ENCODE measurements at regions not wholly inside any gene's neighbourhood (a gene's known extent, or its start where the extent isn't known, plus 50 kb on each side); places are given as distances from the start of the nearest gene placed in this dataset.

DNA sequence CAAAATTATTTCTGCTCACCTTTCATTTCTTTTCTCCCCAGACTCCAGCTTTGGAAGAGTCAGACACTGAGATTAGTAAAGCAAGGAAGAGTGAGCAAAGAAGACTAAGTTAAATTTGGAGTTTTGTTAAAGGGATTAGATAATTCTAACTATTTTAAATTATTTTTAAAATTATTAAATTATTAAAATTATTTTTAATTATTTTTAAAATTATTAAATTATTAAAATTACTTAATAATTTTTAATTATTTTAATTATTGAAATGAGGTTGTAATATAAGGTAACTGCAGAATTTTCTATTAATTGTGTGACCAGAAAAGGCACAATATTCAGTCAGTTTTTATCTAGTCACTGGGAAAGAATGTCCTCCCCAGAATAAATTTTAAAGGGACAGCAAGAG is 185.0 kb upstream of the EOMES start:
- Histone ChIP-seq H3K36me3 (ENCODE audit: insufficient read depth, insufficient read length, low read length) (no peaks in the 10 kb centered on the region), H3K4me3 (ENCODE audit: insufficient read length, low read depth) (no peak overlapping the region), H3K4me1 (ENCODE audit: insufficient read depth, insufficient read length) (no peaks in the 10 kb centered on the region), H3K27me3 (ENCODE audit: insufficient read depth, insufficient read length) (no peaks in the 10 kb centered on the region), H3K9me3 (ENCODE audit: insufficient read depth, low read length) (no peaks in the 10 kb centered on the region), H3K9ac (ENCODE audit: insufficient read length, low read depth) (no peak overlapping the region)
- TF ChIP-seq ZNF274 (IDR thresholded peaks at IDR 0.05; ENCODE audit: low read depth, low read length) (no peak), YY1 (IDR thresholded peaks at IDR 0.05; ENCODE audit: insufficient read depth, insufficient read length) (no peak), SUZ12 (IDR thresholded peaks at IDR 0.05; ENCODE audit: extremely low read depth, insufficient read depth, insufficient read length) (no peak)
- DNase-seq (ENCODE audit: low read depth, low spot score): no peak

DNA sequence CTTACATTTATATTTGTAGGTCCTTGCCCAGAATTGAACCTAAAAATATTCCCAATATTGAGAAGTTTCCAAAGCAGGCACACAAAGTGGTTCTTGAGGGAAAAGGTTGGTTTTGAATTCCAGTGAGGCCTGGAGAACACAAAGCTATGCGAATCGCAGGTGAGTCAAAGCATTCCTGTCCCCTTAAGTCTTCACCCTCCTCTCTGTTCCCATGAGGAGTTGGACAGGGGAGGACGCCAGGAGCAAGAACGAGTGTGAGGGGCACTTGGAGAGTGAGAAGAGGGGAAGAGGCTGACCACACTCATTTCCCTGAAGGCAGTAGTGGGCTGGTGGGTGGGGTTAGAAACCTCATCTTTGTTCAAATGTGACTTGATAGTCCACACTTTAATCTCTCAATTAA is 185.8 kb upstream of the EOMES start:
- Histone ChIP-seq H3K9ac (ENCODE audit: insufficient read length, low read depth) (no peak overlapping the region), H3K9me3 (ENCODE audit: insufficient read depth, low read length) (no peaks in the 10 kb centered on the region), H3K4me3 (ENCODE audit: insufficient read length, low read depth) (no peak overlapping the region), H3K4me1 (ENCODE audit: insufficient read depth, insufficient read length) (no peaks in the 10 kb centered on the region), H3K27me3 (ENCODE audit: insufficient read depth, insufficient read length) (no peaks in the 10 kb centered on the region), H3K36me3 (ENCODE audit: insufficient read depth, insufficient read length, low read length) (no peaks in the 10 kb centered on the region)
- DNase-seq (ENCODE audit: low read depth, low spot score): no peak
- no peak for TF ChIP-seq SUZ12 (IDR thresholded peaks at IDR 0.05; ENCODE audit: extremely low read depth, insufficient read depth, insufficient read length)
- no peak for TF ChIP-seq ZNF274 (IDR thresholded peaks at IDR 0.05; ENCODE audit: low read depth, low read length)
- TF ChIP-seq YY1 (IDR thresholded peaks at IDR 0.05; ENCODE audit: insufficient read depth, insufficient read length): no peak

DNA sequence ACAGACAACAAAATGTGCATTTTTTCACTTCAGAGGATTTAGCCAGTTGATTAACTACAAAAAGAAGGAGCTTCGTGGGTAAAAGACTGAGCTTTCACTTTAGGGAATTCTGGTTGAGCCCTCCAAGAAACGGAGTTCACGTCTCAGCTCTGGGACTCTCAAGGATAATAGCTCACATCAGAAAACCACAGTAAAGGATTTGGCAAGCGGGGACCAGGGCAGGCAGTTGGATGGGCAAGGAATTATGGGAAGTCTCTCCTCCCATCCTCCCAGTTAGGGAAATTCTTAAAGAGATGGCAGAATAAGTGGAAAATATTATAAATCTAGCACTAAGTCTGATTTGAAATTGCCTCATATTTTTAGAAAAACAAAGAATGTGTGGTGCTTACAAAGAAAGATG is 188.3 kb upstream of the EOMES start:
- Histone ChIP-seq H3K36me3 (ENCODE audit: insufficient read depth, insufficient read length, low read length) (no peaks in the 10 kb centered on the region), H3K9me3 (ENCODE audit: insufficient read depth, low read length) (no peaks in the 10 kb centered on the region), H3K27me3 (ENCODE audit: insufficient read depth, insufficient read length) (no peaks in the 10 kb centered on the region), H3K4me1 (ENCODE audit: insufficient read depth, insufficient read length) (no peaks in the 10 kb centered on the region), H3K9ac (ENCODE audit: insufficient read length, low read depth) (no peak overlapping the region), H3K4me3 (ENCODE audit: insufficient read length, low read depth) (no peak overlapping the region)
- no peak for DNase-seq (ENCODE audit: low read depth, low spot score)
- no peak for TF ChIP-seq YY1 (IDR thresholded peaks at IDR 0.05; ENCODE audit: insufficient read depth, insufficient read length)
- no peak for TF ChIP-seq SUZ12 (IDR thresholded peaks at IDR 0.05; ENCODE audit: extremely low read depth, insufficient read depth, insufficient read length)

DNA sequence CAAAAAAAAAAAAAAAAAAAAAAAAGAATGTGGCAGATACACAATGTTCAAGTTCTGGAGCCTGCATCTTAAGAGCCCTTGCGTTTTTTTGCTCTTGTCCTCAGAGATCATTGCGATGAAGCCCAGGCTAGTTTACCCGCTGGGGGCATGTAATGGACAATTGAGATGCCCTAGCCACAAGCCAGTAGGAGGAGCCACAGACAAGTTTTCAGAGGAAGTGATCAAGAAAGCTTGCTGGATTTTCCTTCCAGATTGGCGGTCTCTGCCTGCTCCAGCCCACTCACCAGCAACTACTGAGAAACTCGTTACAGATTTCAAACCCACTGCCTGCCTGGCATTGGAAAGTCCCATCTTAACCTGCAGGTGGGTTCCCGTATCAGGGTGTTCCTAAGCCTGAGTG is 192.1 kb upstream of the EOMES start:
- H3K27me3 ChIP-seq (ENCODE audit: insufficient read depth, insufficient read length): no peaks in the 10 kb centered on the region
- H3K4me3 ChIP-seq (ENCODE audit: insufficient read length, low read depth): no peak overlapping the region
- H3K36me3 ChIP-seq (ENCODE audit: insufficient read depth, insufficient read length, low read length): no peaks in the 10 kb centered on the region
- no peaks in the 10 kb centered on the region for H3K9me3 ChIP-seq (ENCODE audit: insufficient read depth, low read length)
- TF ChIP-seq ZNF274 (IDR thresholded peaks at IDR 0.05; ENCODE audit: low read depth, low read length) (no peak), YY1 (IDR thresholded peaks at IDR 0.05; ENCODE audit: insufficient read depth, insufficient read length) (no peak), SUZ12 (IDR thresholded peaks at IDR 0.05; ENCODE audit: extremely low read depth, insufficient read depth, insufficient read length) (no peak)
- H3K9ac ChIP-seq (ENCODE audit: insufficient read length, low read depth): no peak overlapping the region
- DNase-seq (ENCODE audit: low read depth, low spot score): peak; percentile 13
- H3K4me1 ChIP-seq (ENCODE audit: insufficient read depth, insufficient read length): no peaks in the 10 kb centered on the region

DNA sequence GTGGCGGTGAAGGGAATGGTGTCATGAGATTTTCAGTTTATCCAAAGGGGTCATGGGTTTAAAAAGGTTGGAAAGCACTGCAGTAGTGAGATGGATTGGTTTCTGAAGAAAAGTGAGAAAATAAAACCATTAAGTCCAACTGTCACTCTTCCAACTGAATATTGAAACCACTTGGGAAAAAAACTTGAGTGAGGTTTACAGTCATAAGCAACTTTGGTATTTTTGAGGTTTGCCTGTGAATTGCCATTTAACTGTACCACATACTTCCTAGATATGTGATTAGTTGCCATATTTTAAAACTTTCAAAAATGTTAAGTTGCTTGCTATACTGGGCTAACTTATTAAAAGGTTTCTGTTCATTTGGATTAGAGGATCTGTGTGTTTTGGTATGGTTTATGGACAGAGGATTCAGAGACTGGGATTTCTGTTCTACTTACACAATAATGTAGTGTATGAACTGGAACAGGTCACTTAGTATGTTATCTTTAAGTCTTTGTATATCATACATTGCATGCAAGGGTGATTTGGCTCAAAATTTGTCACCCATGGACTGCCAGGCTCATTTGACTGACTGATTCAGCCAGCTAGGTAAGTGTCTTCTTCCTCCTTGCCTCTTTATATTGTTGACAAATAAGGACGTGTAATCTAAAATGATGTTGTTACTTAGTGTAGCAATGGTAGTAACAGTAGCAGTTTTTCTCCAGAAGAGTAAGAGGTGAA is 201.4 kb upstream of the EOMES start:
- no peaks in the 10 kb centered on the region for H3K4me1 ChIP-seq (ENCODE audit: insufficient read depth, insufficient read length)
- no peaks in the 10 kb centered on the region for H3K36me3 ChIP-seq (ENCODE audit: insufficient read depth, insufficient read length, low read length)
- no peak for DNase-seq (ENCODE audit: low read depth, low spot score)
- TF ChIP-seq YY1 (IDR thresholded peaks at IDR 0.05; ENCODE audit: insufficient read depth, insufficient read length) (no peak), ZNF274 (IDR thresholded peaks at IDR 0.05; ENCODE audit: low read depth, low read length) (no peak), SUZ12 (IDR thresholded peaks at IDR 0.05; ENCODE audit: extremely low read depth, insufficient read depth, insufficient read length) (no peak)
- H3K27me3 ChIP-seq (ENCODE audit: insufficient read depth, insufficient read length): no peaks in the 10 kb centered on the region
- H3K4me3 ChIP-seq (ENCODE audit: insufficient read length, low read depth): no peak overlapping the region
- no peaks in the 10 kb centered on the region for H3K9me3 ChIP-seq (ENCODE audit: insufficient read depth, low read length)
- H3K9ac ChIP-seq (ENCODE audit: insufficient read length, low read depth): no peak overlapping the region

DNA sequence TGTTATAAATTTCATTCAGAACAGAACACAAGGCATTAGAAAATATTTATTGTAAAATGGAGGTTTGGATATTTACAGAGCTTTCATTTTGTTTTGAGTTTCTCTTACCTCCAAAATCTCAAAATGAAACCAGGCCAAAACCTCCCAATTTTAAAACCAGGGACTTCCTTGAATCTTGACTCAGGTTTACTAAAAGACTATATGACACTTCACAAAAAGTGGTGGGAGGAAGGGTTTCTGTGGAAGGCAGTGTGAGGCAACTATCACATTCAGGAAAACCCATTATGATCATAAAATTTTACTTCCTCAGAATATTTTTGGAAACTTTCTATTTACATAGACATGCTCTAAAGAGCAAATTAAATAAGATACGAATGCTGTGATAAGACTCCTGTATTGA is 205.8 kb upstream of the EOMES start:
- H3K9me3 ChIP-seq (ENCODE audit: insufficient read depth, low read length): no peaks in the 10 kb centered on the region
- TF ChIP-seq SUZ12 (IDR thresholded peaks at IDR 0.05; ENCODE audit: extremely low read depth, insufficient read depth, insufficient read length) (no peak), YY1 (IDR thresholded peaks at IDR 0.05; ENCODE audit: insufficient read depth, insufficient read length) (no peak), ZNF274 (IDR thresholded peaks at IDR 0.05; ENCODE audit: low read depth, low read length) (no peak)
- H3K4me3 ChIP-seq (ENCODE audit: insufficient read length, low read depth): no peak overlapping the region
- H3K36me3 ChIP-seq (ENCODE audit: insufficient read depth, insufficient read length, low read length): no peaks in the 10 kb centered on the region
- H3K4me1 ChIP-seq (ENCODE audit: insufficient read depth, insufficient read length): no peaks in the 10 kb centered on the region
- no peak overlapping the region for H3K9ac ChIP-seq (ENCODE audit: insufficient read length, low read depth)
- no peaks in the 10 kb centered on the region for H3K27me3 ChIP-seq (ENCODE audit: insufficient read depth, insufficient read length)
- no peak for DNase-seq (ENCODE audit: low read depth, low spot score)

DNA sequence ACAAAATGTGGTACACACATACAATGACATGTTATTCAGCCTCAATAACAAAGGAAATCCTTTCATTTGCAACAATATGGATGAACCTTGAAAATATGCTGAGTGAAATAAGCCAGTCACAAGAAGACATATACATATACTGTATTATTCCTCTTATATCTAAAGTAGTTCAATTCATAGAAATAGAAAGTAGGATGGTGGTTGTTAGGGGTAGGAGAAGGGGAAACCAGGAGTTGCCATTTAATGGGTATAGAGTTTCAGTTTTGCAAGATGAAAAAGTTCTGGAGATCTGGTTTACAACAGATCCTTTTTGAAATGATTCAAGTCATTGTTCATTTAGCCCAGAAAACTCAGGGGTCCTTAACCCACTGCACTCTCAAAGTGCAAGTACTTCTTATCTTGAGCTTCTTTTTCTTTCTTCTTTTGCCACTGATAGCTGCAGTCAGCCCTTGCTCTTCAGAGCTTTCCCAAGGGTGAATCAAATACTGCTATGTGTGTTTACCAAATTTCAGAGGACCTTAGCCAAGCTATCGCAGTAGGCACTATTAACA is 208.0 kb upstream of the EOMES start:
- H3K9me3 ChIP-seq (ENCODE audit: insufficient read depth, low read length): no peaks in the 10 kb centered on the region
- H3K4me3 ChIP-seq (ENCODE audit: insufficient read length, low read depth): no peak overlapping the region
- H3K36me3 ChIP-seq (ENCODE audit: insufficient read depth, insufficient read length, low read length): no peaks in the 10 kb centered on the region
- no peaks in the 10 kb centered on the region for H3K4me1 ChIP-seq (ENCODE audit: insufficient read depth, insufficient read length)
- H3K27me3 ChIP-seq (ENCODE audit: insufficient read depth, insufficient read length): no peaks in the 10 kb centered on the region
- no peak for DNase-seq (ENCODE audit: low read depth, low spot score)
- no peak overlapping the region for H3K9ac ChIP-seq (ENCODE audit: insufficient read length, low read depth)
- TF ChIP-seq ZNF274 (IDR thresholded peaks at IDR 0.05; ENCODE audit: low read depth, low read length) (no peak), YY1 (IDR thresholded peaks at IDR 0.05; ENCODE audit: insufficient read depth, insufficient read length) (no peak), SUZ12 (IDR thresholded peaks at IDR 0.05; ENCODE audit: extremely low read depth, insufficient read depth, insufficient read length) (no peak)

All from NT2/D1 (cell line).